ENCODE measurements at regions not wholly inside any gene's neighbourhood (a gene's known extent, or its start where the extent isn't known, plus 50 kb on each side); places are given as distances from the start of the nearest gene placed in this dataset.

DNA sequence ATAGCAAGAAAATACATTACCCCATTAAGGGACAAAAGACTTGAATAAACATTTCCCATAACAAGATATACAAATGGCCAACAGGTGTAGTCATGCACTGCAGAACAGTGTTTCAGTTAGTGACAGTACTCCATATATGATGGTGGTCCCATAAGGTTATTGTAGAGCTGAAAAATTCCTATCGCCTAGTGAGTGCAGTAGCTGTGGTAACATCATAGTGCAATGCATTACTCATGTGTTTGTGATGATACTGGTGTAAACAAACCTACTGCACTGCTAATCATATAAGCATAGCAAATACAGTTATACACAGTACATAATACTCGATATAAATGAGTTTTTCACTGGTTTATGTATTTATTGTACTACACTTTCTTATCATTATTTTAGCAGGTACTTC is 168.7 kb downstream of the C12orf75 start:
- TF ChIP-seq, protein P1, sequence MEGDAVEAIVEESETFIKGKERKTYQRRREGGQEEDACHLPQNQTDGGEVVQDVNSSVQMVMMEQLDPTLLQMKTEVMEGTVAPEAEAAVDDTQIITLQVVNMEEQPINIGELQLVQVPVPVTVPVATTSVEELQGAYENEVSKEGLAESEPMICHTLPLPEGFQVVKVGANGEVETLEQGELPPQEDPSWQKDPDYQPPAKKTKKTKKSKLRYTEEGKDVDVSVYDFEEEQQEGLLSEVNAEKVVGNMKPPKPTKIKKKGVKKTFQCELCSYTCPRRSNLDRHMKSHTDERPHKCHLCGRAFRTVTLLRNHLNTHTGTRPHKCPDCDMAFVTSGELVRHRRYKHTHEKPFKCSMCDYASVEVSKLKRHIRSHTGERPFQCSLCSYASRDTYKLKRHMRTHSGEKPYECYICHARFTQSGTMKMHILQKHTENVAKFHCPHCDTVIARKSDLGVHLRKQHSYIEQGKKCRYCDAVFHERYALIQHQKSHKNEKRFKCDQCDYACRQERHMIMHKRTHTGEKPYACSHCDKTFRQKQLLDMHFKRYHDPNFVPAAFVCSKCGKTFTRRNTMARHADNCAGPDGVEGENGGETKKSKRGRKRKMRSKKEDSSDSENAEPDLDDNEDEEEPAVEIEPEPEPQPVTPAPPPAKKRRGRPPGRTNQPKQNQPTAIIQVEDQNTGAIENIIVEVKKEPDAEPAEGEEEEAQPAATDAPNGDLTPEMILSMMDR (IDR thresholded peaks at IDR 0.05), result no peak
- no peak for TF ChIP-seq POLR2AphosphoS5 (IDR thresholded peaks at IDR 0.05)
- TF ChIP-seq POLR2A (IDR thresholded peaks at IDR 0.05), result no peak
